SK-N-SH (cell line): ENCODE measurements at regions not wholly inside any gene's neighbourhood (a gene's known extent, or its start where the extent isn't known, plus 50 kb on each side); places are given as distances from the start of the nearest gene placed in this dataset.

Experiments used
- CTCF ChIA-PET: fragments of 300-600, 350-600 bp; formaldehyde crosslinking; extraction: SDS; loops from one replicate; lab custom pipeline; 2021; lab: Yijun Ruan, JAX
- POLR2A ChIA-PET: fragments of 350-600 bp; sonication (Branson Sonifier 250); formaldehyde crosslinking; extraction: SDS; loops from one replicate; lab custom pipeline; 2020; ENCODE audit warnings: antibody characterized with exemption, inconsistent platforms; lab: Yijun Ruan, JAX
- DNase-seq: peaks from one replicate; pipeline ENCODE4 v3.0.0; 2012
- H2AFZ ChIP-seq: fragments of 200-600 bp; sonication (generic); 2 replicates; pipeline ENCODE4 v1.8.1; 2016; ENCODE audit warnings: antibody characterized with exemption, mild to moderate bottlenecking, low read depth
- H3F3A ChIP-seq: fragments of 200-600 bp; sonication (generic); replicated peaks from 2 replicates; pipeline ENCODE3; 2016; ENCODE audit warnings: antibody characterized with exemption, mild to moderate bottlenecking; ENCODE audit not compliant: insufficient read depth
- H3K27ac ChIP-seq, 2 experiments: fragments of 200-500 bp in 1 of 2; fragments of 200-600 bp in 1 of 2; sonication (Bioruptor generic) in 1 of 2; sonication (generic), shearing (Covaris generic) in 1 of 2; 2 replicates each; pipeline versions ENCODE4 v1.5.1 to v1.6.1; 2014 to 2016; ENCODE audit warnings: low read depth in 2 of 2, inconsistent platforms in 1 of 2, low read length in 1 of 2, mild to moderate bottlenecking in 1 of 2, mixed read lengths in 1 of 2
- H3K27me3 ChIP-seq: fragments of 200-600 bp; sonication (generic), shearing (Covaris generic); 2 replicates; pipeline ENCODE4 v1.6.1; 2016; ENCODE audit warnings: mixed run types; ENCODE audit not compliant: insufficient read depth
- H3K36me3 ChIP-seq, 2 experiments: fragments of 200-500 bp in 1 of 2; fragments of 200-600 bp in 1 of 2; sonication (Bioruptor generic) in 1 of 2; sonication (generic) in 1 of 2; replicated peaks in 1 of 2; 2 replicates each; pipeline versions ENCODE3 to v1.5.1; 2014 to 2016; ENCODE audit warnings: low read length in 1 of 2, mild to moderate bottlenecking in 1 of 2; ENCODE audit not compliant: insufficient read depth in 2 of 2, control insufficient read depth in 1 of 2
- H3K4me1 ChIP-seq, 2 experiments: fragments of 200-500 bp in 1 of 2; fragments of 200-600 bp in 1 of 2; sonication (Bioruptor generic) in 1 of 2; sonication (generic), shearing (Covaris generic) in 1 of 2; 2 replicates each; pipeline versions ENCODE4 v1.5.1 to v1.6.1; 2014 to 2016; ENCODE audit warnings: low read depth in 1 of 2, low read length in 1 of 2, mixed run types in 1 of 2; ENCODE audit not compliant: insufficient read depth in 2 of 2, control insufficient read depth in 1 of 2
- H3K4me2 ChIP-seq: fragments of 200-600 bp; sonication (generic), shearing (Covaris generic); 2 replicates; pipeline ENCODE4 v1.6.1; 2017; ENCODE audit warnings: mixed run types
- H3K4me3 ChIP-seq, 2 experiments: fragments of 200-500 bp in 1 of 2; fragments of 200-600 bp in 1 of 2; sonication (Bioruptor generic) in 1 of 2; sonication (generic), shearing (Covaris generic) in 1 of 2; 2 replicates each; pipeline versions ENCODE4 v1.5.1 to v1.8.1; 2014 to 2016; ENCODE audit warnings: low read depth in 2 of 2, inconsistent platforms in 1 of 2, low read length in 1 of 2, mild to moderate bottlenecking in 1 of 2, mixed read lengths in 1 of 2, moderate library complexity in 1 of 2
- H3K79me2 ChIP-seq: fragments of 200-600 bp; sonication (generic); 2 replicates; pipeline ENCODE4 v1.8.1; 2017; ENCODE audit warnings: mild to moderate bottlenecking; ENCODE audit not compliant: insufficient read depth
- H3K9ac ChIP-seq: fragments of 200-600 bp; sonication (generic); 2 replicates; pipeline ENCODE4 v1.6.1; 2017; ENCODE audit warnings: mixed run types
- H3K9me2 ChIP-seq: fragments of 200-600 bp; sonication (generic); 2 replicates; pipeline ENCODE4 v1.6.1; 2017; ENCODE audit warnings: mixed run types
- H3K9me3 ChIP-seq: fragments of 200-600 bp; sonication (generic); 2 replicates; pipeline ENCODE4 v1.6.1; 2017; ENCODE audit warnings: mixed run types, mild to moderate bottlenecking, moderate library complexity
- H4K20me1 ChIP-seq: fragments of 200-600 bp; sonication (generic); 2 replicates; pipeline ENCODE4 v1.6.1; 2017; ENCODE audit warnings: mild to moderate bottlenecking, mixed run types; ENCODE audit not compliant: insufficient read depth
- CTCF ChIP-seq: fragments of 200-600 bp; sonication (generic); IDR thresholded peaks from 2 replicates; pipeline ENCODE4 v1.6.1; 2017; ENCODE audit warnings: antibody characterized with exemption, mild to moderate bottlenecking, moderate library complexity
- ELF1 ChIP-seq: IDR thresholded peaks from 2 replicates; pipeline ENCODE4 v1.4.0; 2012
- EP300 ChIP-seq, 2 experiments: IDR thresholded peaks; 2 replicates each; pipeline versions ENCODE4 v1.4.0 to v1.6.1; 2012; ENCODE audit warnings: borderline replicate concordance in 1 of 2, low read depth in 1 of 2, low read length in 1 of 2
- FOSL2 ChIP-seq: IDR thresholded peaks from 2 replicates; pipeline ENCODE4 v1.4.0; 2012; ENCODE audit warnings: low read depth, mild to moderate bottlenecking, moderate library complexity, borderline replicate concordance
- FOXJ3 ChIP-seq: sonication (generic); formaldehyde crosslinking; IDR thresholded peaks from 2 replicates; pipeline ENCODE4 v1.5.1; 2020; ENCODE audit warnings: mild to moderate bottlenecking, missing genetic modification reagents
- FOXM1 ChIP-seq: IDR thresholded peaks from 2 replicates; pipeline ENCODE4 v1.4.0; 2012; ENCODE audit warnings: low read depth, mild to moderate bottlenecking
- GABPA ChIP-seq: IDR thresholded peaks from 2 replicates; pipeline ENCODE4 v1.4.0; 2012; ENCODE audit warnings: low read depth, mild to moderate bottlenecking
- GATA2 ChIP-seq: sonication (generic); formaldehyde crosslinking; IDR thresholded peaks from 2 replicates; pipeline ENCODE4 v1.5.0; 2020; ENCODE audit warnings: mild to moderate bottlenecking, missing genetic modification reagents
- JUND ChIP-seq: IDR thresholded peaks from 2 replicates; pipeline ENCODE4 v1.4.0; 2012
- MAX ChIP-seq: IDR thresholded peaks from 2 replicates; pipeline ENCODE4 v1.4.0; 2012; ENCODE audit warnings: low read depth
- MEF2A ChIP-seq: IDR thresholded peaks from 2 replicates; pipeline ENCODE4 v1.4.0; 2012; ENCODE audit warnings: low read depth, borderline replicate concordance
- MXI1 ChIP-seq: IDR thresholded peaks from 2 replicates; pipeline ENCODE4 v1.6.1; 2012; ENCODE audit warnings: mild to moderate bottlenecking, low read depth, low read length, improper control_type of control experiment
- NFIC ChIP-seq: IDR thresholded peaks from 2 replicates; pipeline ENCODE4 v1.4.0; 2012; ENCODE audit warnings: borderline replicate concordance
- PBX3 ChIP-seq: IDR thresholded peaks from 2 replicates; pipeline ENCODE4; 2012
- RCOR1 ChIP-seq: fragments of 150-350 bp; IDR thresholded peaks from 2 replicates; pipeline ENCODE4 v1.6.1; 2017; ENCODE audit warnings: antibody characterized with exemption, low read length
- REST ChIP-seq: IDR thresholded peaks from 2 replicates; pipeline ENCODE4 v1.6.1; 2012; ENCODE audit warnings: mild to moderate bottlenecking, low read depth, low read length, moderate library complexity
- RFX5 ChIP-seq: IDR thresholded peaks from 2 replicates; pipeline ENCODE4 v1.6.1; 2012; ENCODE audit warnings: mild to moderate bottlenecking, improper control_type of control experiment, low read length
- SIN3A ChIP-seq: IDR thresholded peaks from 2 replicates; pipeline ENCODE4 v1.6.1; 2012; ENCODE audit warnings: low read depth, mild to moderate bottlenecking, low read length, moderate library complexity, borderline replicate concordance
- TAF1 ChIP-seq: IDR thresholded peaks from 2 replicates; pipeline ENCODE4 v1.6.1; 2012; ENCODE audit warnings: low read depth, mild to moderate bottlenecking, low read length, moderate library complexity, borderline replicate concordance
- TCF12 ChIP-seq: IDR thresholded peaks from 2 replicates; pipeline ENCODE4 v1.4.0; 2012
- YY1 ChIP-seq: IDR thresholded peaks from 2 replicates; pipeline ENCODE4 v1.4.0; 2012; ENCODE audit warnings: low read depth, mild to moderate bottlenecking
- ZBTB33 ChIP-seq: IDR thresholded peaks from 2 replicates; pipeline ENCODE4 v1.4.0; 2012; ENCODE audit warnings: low read depth, borderline replicate concordance
- WGBS: methylation state at CpG from one replicate; pipeline ENCODE4 v1.1.6; 2017; ENCODE audit warnings: low lambda C conversion rate; 5-methylcytosine and 5-hydroxymethylcytosine counted together

GRCh38 chr1:61007534-61008364 is 74.6 kb upstream of the NFIA start (continued):
- TF ChIP-seq REST: no peak
- no peak for TF ChIP-seq CTCF
- TF ChIP-seq YY1: no peak
- no peak for TF ChIP-seq JUND

GRCh38 chr1:61005614-61006580 is 76.5 kb upstream of the NFIA start:
- Histone ChIP-seq H2AFZ (no peak overlapping the region), H3K36me3 (no peaks in the 10 kb centered on the region), H3K27ac (no peak overlapping the region), H3K9me2 (no peaks in the 10 kb centered on the region), H3F3A (no peaks in the 10 kb centered on the region), H3K27me3 (no peaks in the 10 kb centered on the region), H3K79me2 (no peaks in the 10 kb centered on the region), H3K4me2 (no peak overlapping the region), H4K20me1 (no peaks in the 10 kb centered on the region), H3K4me1 (peaks cover 0 to 4% of the 10 kb centered on the region in 2 experiments; a peak in 1 of 4 replicates), H3K9me3 (no peaks in the 10 kb centered on the region), H3K9ac (no peak overlapping the region), H3K4me3 (no peak overlapping the region)
- WGBS: 81% methylated on average over 7 of the region's 9 CpGs
- no peak for DNase-seq
- ChIA-PET POLR2A (no interaction called here), CTCF (interaction anchor here (0.9 kb wide), 1 partner anchor 43 kb away, joined by 4 read pairs; no protein-coding TSS in a partner anchor)
- TF ChIP-seq GABPA (no peak), EP300 (IDR thresholded peaks at IDR 0.05; ENCODE audit: borderline replicate concordance in 1 of 2, low read depth in 1 of 2, low read length in 1 of 2) (no peak), FOXJ3 (CRISPR knock-in tag) (no peak), TCF12 (no peak), MAX (no peak), RCOR1 (no peak), GATA2 (CRISPR knock-in tag) (no peak), TAF1 (no peak), MEF2A (no peak), ZBTB33 (no peak), PBX3 (no peak), RFX5 (no peak), MXI1 (no peak), FOSL2 (no peak), NFIC (no peak), ELF1 (no peak), SIN3A (no peak), FOXM1 (no peak)
